ENCODE measurements at regions not wholly inside any gene's neighbourhood (a gene's known extent, or its start where the extent isn't known, plus 50 kb on each side); places are given as distances from the start of the nearest gene placed in this dataset.
A peak's percentile ranks its signal among the peaks of the same experiment; 100 is the strongest.
"Not testable (repeated sequence)": the region's sequence is repeated elsewhere in the genome, so short reads cannot be mapped to it uniquely, and the experiment has no call there.

- no peak for DNase-seq (ENCODE audit: low spot score)
These were observed 427.7 kb downstream of the LRRIQ3 start for GRCh38 chr1:73770109-73770905.

- DNase-seq (ENCODE audit: low spot score): no peak
These were observed 431.1 kb downstream of the LRRIQ3 start for GRCh38 chr1:73766786-73767348.

- no peak for DNase-seq (ENCODE audit: low spot score)
These were observed 432.3 kb downstream of the LRRIQ3 start for GRCh38 chr1:73765551-73766233.

GRCh38 chr1:73761559-73761958, 436.4 kb downstream of the LRRIQ3 start:
- no peak for DNase-seq (ENCODE audit: low spot score)

- no peak for DNase-seq (ENCODE audit: low spot score)
These were observed 439.0 kb downstream of the LRRIQ3 start for GRCh38 chr1:73759011-73759410.

GRCh38 chr1:73756817-73757216, 441.2 kb downstream of the LRRIQ3 start:
- no peak for DNase-seq (ENCODE audit: low spot score)

- no peak for DNase-seq (ENCODE audit: low spot score)
These were observed 442.3 kb downstream of the LRRIQ3 start for GRCh38 chr1:73755649-73756048.

- no peak for DNase-seq (ENCODE audit: low spot score)
These were observed 448.0 kb downstream of the LRRIQ3 start for GRCh38 chr1:73749996-73750395.

- no peak for DNase-seq (ENCODE audit: low spot score)
These were observed 453.0 kb downstream of the LRRIQ3 start for GRCh38 chr1:73744985-73745384.

- no peak for DNase-seq (ENCODE audit: low spot score)
These were observed 461.9 kb downstream of the LRRIQ3 start for GRCh38 chr1:73736125-73736524.

- no peak for DNase-seq (ENCODE audit: low spot score)
These were observed 470.9 kb downstream of the LRRIQ3 start for GRCh38 chr1:73727036-73727435.

- DNase-seq (ENCODE audit: low spot score): no peak
These were observed 475.9 kb downstream of the LRRIQ3 start for GRCh38 chr1:73722055-73722454.

GRCh38 chr1:73717976-73718375, 480.0 kb downstream of the LRRIQ3 start:
- no peak for DNase-seq (ENCODE audit: low spot score)

- no peak for DNase-seq (ENCODE audit: low spot score)
These were observed 486.9 kb downstream of the LRRIQ3 start for GRCh38 chr1:73711089-73711488.

- DNase-seq (ENCODE audit: low spot score): no peak
These were observed 496.1 kb downstream of the LRRIQ3 start for GRCh38 chr1:73701826-73702225.

GRCh38 chr1:73676186-73676585, 521.8 kb downstream of the LRRIQ3 start:
- no peak for DNase-seq (ENCODE audit: low spot score)

- DNase-seq (ENCODE audit: low spot score): peak; percentile 34
These were observed 522.9 kb downstream of the LRRIQ3 start for GRCh38 chr1:73674945-73675561.

GRCh38 chr1:73673971-73674370, 524.0 kb downstream of the LRRIQ3 start:
- no peak for DNase-seq (ENCODE audit: low spot score)

GRCh38 chr1:73671530-73671929, 526.4 kb downstream of the LRRIQ3 start:
- DNase-seq (ENCODE audit: low spot score): no peak

- DNase-seq (ENCODE audit: low spot score): not testable (repeated sequence)
These were observed 530.0 kb downstream of the LRRIQ3 start for GRCh38 chr1:73667959-73668358.

- DNase-seq (ENCODE audit: low spot score): no peak
These were observed 535.5 kb downstream of the LRRIQ3 start for GRCh38 chr1:73662526-73662925.

GRCh38 chr1:73659136-73659535, 538.8 kb downstream of the LRRIQ3 start:
- no peak for DNase-seq (ENCODE audit: low spot score)

GRCh38 chr1:73654714-73655113, 543.3 kb downstream of the LRRIQ3 start:
- DNase-seq (ENCODE audit: low spot score): no peak

All from GM03348 (cell line).